Vagina (tissue), 2 donors: ENCODE measurements at regions not wholly inside any gene's neighbourhood (a gene's known extent, or its start where the extent isn't known, plus 50 kb on each side); places are given as distances from the start of the nearest gene placed in this dataset.

Source experiments
- DNase-seq, 2 donors: peaks; one replicate each; pipeline ENCODE4 v3.0.0-alpha.2; 2017; ENCODE audit errors: extremely low spot score in 2 of 2
- H3K27ac ChIP-seq: fragments of 200-600 bp; sonication (generic); one replicate; pipeline ENCODE4 v1.5.1; 2019
- H3K27me3 ChIP-seq: fragments of 200-600 bp; sonication (generic); one replicate; pipeline ENCODE4 v1.5.1; 2019
- H3K36me3 ChIP-seq, 2 donors: fragments of 200-600 bp; sonication (generic); one replicate each; pipeline ENCODE4 v1.5.1; 2017 to 2019
- H3K4me1 ChIP-seq: fragments of 200-600 bp; sonication (generic); one replicate; pipeline ENCODE4 v1.5.1; 2019
- H3K4me3 ChIP-seq, 2 donors: fragments of 200-600 bp; sonication (generic); 1 replicate in 1 of 2; 2 replicates in 1 of 2; pipeline ENCODE4 v1.5.1; 2016 to 2019
- H3K9me3 ChIP-seq: fragments of 200-600 bp; sonication (generic); one replicate; pipeline ENCODE4 v1.5.1; 2019
- POLR2A ChIP-seq, 2 donors: fragments of 450-650 bp; IDR thresholded peaks; one replicate each; pipeline ENCODE4 v1.6.1; 2017; ENCODE audit warnings: antibody characterized with exemption in 2 of 2, mild to moderate bottlenecking in 2 of 2, moderate library complexity in 2 of 2
- POLR2AphosphoS5 ChIP-seq, 2 donors: sonication (generic); formaldehyde crosslinking; IDR thresholded peaks; one replicate each; pipeline ENCODE4 v1.9.0; 2017; ENCODE audit warnings: antibody characterized with exemption in 2 of 2, mild to moderate bottlenecking in 2 of 2, low read depth in 1 of 2; ENCODE audit not compliant: insufficient read depth in 1 of 2
- intact Hi-C: fragments of 100-400 bp; cut with DNase I; formaldehyde crosslinking; loops from one replicate; pipeline ENCODE4 v1.15.1; 2023
- TF ChIP-seq, protein P1 (sequence below), 3 experiments: fragments of 450-650 bp in 2 of 3; fragments of 200-600 bp in 1 of 3; sonication (generic) in 1 of 3; IDR thresholded peaks; one replicate each; pipeline ENCODE4 v1.5.1; 2017 to 2019; ENCODE audit warnings: antibody characterized with exemption in 3 of 3, mild to moderate bottlenecking in 2 of 3, moderate library complexity in 2 of 3

DNA sequence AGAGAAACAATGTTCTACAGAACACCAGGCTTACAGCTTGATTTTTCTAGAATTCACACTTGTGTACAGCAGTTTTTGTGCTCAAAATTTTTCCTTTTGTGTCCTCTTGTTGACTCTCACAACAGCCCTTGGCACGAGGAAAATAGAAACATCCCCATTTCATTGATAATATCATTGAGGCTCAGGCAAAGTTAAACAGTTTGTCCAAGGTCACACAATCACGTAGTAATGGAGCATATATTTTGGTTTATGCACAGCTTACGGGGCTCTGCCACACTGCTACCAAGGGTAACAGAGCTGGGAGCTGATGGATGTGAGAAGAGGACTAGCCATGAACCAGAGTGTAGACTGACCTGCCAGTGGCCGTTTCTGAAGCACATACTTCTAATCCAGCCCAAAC, 292.0 kb downstream of the FZD1 start:
- H3K4me1 ChIP-seq: peaks cover 5% of the 10 kb centered on the region
- no peaks in the 10 kb centered on the region for H3K27me3 ChIP-seq
- no peaks in the 10 kb centered on the region for H3K9me3 ChIP-seq
- H3K4me3 ChIP-seq: no peak overlapping the region
- DNase-seq: no peak
- H3K36me3 ChIP-seq: no peaks in the 10 kb centered on the region
- TF ChIP-seq POLR2A (IDR thresholded peaks at IDR 0.05): no peak
- TF ChIP-seq, protein P1, sequence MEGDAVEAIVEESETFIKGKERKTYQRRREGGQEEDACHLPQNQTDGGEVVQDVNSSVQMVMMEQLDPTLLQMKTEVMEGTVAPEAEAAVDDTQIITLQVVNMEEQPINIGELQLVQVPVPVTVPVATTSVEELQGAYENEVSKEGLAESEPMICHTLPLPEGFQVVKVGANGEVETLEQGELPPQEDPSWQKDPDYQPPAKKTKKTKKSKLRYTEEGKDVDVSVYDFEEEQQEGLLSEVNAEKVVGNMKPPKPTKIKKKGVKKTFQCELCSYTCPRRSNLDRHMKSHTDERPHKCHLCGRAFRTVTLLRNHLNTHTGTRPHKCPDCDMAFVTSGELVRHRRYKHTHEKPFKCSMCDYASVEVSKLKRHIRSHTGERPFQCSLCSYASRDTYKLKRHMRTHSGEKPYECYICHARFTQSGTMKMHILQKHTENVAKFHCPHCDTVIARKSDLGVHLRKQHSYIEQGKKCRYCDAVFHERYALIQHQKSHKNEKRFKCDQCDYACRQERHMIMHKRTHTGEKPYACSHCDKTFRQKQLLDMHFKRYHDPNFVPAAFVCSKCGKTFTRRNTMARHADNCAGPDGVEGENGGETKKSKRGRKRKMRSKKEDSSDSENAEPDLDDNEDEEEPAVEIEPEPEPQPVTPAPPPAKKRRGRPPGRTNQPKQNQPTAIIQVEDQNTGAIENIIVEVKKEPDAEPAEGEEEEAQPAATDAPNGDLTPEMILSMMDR (IDR thresholded peaks at IDR 0.05): no peak
- TF ChIP-seq POLR2AphosphoS5 (IDR thresholded peaks at IDR 0.05; ENCODE audit: insufficient read depth in 1 of 2, low read depth in 1 of 2): no peak
- no peak overlapping the region for H3K27ac ChIP-seq
- intact Hi-C loops: no loop called here

DNA sequence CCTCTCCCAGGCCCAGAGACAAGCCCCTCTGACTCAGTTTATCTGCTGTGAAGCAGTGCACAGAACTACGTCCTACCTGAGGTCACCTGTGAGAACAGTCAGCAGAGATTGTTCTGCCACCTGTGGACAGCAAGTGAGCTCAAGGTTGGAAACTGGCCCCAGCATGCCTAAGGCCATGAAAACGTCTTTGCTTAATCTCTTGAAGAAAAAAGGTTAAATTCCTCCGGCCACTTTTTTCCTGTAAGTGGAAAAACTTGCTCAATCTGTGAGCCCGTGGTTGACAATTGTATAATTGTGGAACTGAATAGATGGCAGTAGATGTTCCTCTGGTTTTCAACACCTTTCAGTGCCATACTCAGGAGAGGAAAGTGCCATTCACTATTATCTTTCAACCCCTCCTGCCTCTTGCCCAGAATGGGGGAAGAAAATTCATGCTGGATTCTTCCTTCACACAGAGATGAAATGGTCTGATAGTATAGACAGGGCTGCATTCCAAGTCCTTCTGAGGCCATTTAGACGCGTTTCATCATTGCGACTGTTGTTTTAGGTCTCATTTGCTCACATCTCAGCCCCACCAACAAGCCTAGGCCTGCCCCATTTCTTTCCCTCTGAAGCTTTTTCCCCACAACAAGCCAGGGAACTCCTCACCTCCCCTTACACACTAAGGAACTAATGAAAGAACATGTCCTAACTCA, 292.9 kb downstream of the FZD1 start:
- Histone ChIP-seq H3K36me3 (no peaks in the 10 kb centered on the region), H3K27ac (no peak overlapping the region), H3K4me3 (no peak overlapping the region), H3K4me1 (peaks cover 3% of the 10 kb centered on the region), H3K9me3 (no peaks in the 10 kb centered on the region), H3K27me3 (no peaks in the 10 kb centered on the region)
- intact Hi-C loops: no loop called here
- no peak for DNase-seq
- TF ChIP-seq POLR2AphosphoS5 (IDR thresholded peaks at IDR 0.05; ENCODE audit: insufficient read depth in 1 of 2, low read depth in 1 of 2) (no peak), POLR2A (IDR thresholded peaks at IDR 0.05) (no peak)
- TF ChIP-seq, protein P1 (IDR thresholded peaks at IDR 0.05): no peak

DNA sequence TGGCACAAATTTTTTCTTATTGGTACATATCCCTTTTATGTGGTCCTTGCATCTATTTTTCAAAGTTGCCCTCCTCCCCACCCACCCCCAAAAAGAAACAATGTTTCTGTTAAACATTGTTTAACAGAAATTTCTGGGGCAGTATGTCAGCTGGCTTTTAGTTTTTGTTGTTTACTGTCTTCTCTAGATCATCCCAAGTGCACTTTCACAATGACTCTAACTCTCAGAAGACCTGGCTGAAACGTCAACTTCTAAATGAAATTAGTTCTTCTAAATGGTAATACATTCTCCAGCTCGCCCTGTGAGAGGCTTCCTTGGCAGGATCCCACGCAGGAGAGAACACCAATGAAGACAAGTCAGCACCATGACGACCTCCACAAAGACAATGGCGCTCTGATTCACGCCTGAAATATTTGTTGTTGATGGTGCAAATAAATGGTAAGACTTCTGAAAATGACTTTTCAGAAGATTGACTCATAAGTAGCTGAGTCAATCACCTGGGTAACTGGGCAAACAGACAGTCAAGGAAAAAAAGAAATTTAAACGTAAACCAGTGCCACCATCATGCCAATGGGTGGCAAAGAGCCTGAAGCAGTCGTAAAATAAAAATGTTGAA, 293.7 kb downstream of the FZD1 start:
- Histone ChIP-seq H3K27ac (no peak overlapping the region), H3K9me3 (no peaks in the 10 kb centered on the region), H3K36me3 (no peaks in the 10 kb centered on the region), H3K27me3 (no peaks in the 10 kb centered on the region), H3K4me3 (no peak overlapping the region), H3K4me1 (no peaks in the 10 kb centered on the region)
- intact Hi-C loops: no loop called here
- TF ChIP-seq, protein P1 (IDR thresholded peaks at IDR 0.05): no peak
- TF ChIP-seq POLR2AphosphoS5 (IDR thresholded peaks at IDR 0.05; ENCODE audit: insufficient read depth in 1 of 2, low read depth in 1 of 2): peak in 1 of 2 donors; percentile 26
- DNase-seq: no peak

DNA sequence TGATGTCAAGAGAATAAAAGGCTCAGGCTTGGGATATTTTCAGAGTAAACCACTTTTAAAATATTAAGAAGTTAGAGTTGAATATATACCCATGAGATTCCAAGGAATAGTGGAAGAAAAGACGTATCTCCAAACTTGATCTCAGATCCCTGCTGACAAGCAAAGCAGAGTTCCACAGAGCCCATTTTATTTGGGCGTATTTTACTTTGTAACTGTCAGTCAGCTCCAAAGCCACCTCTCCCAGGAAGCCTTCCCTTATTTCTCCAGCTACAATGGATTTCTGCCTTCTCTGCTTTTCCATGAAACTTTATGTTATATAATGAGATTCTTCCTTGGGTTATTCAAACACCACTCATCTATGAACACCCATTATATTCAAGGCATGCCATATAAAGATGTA, 295.7 kb downstream of the FZD1 start:
- TF ChIP-seq POLR2A (IDR thresholded peaks at IDR 0.05) (no peak), POLR2AphosphoS5 (IDR thresholded peaks at IDR 0.05; ENCODE audit: insufficient read depth in 1 of 2, low read depth in 1 of 2) (no peak)
- TF ChIP-seq, protein P1 (IDR thresholded peaks at IDR 0.05): no peak
- Histone ChIP-seq H3K4me3 (no peak overlapping the region), H3K4me1 (no peaks in the 10 kb centered on the region), H3K36me3 (no peaks in the 10 kb centered on the region), H3K27me3 (no peaks in the 10 kb centered on the region), H3K9me3 (no peaks in the 10 kb centered on the region), H3K27ac (no peak overlapping the region)
- DNase-seq: no peak
- intact Hi-C loops: no loop called here

DNA sequence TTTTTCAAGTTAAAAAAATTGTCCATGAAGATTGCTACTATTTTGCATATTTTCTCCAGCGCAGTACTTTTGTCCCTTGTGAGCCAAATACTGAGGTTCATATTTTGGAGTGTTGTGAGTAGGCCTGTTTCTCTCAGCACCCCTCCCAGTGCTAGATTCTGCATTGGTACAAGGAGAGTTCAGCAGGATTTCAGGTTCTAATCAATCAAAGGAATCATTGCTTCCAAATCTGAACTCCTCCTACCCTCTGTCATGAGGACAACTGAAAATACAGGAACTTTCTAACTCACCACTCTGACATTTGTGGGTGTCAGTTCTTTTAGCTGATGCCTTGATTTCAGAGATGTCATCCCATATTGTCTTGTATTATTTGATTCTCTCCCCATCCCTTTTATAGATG, 299.9 kb downstream of the FZD1 start:
- H3K9me3 ChIP-seq: no peaks in the 10 kb centered on the region

More for the DNA sequence above, 299.9 kb downstream of the FZD1 start:
- Histone ChIP-seq H3K27me3 (no peaks in the 10 kb centered on the region), H3K27ac (no peak overlapping the region), H3K4me3 (no peak overlapping the region), H3K36me3 (no peaks in the 10 kb centered on the region), H3K4me1 (no peaks in the 10 kb centered on the region)
- no peak for DNase-seq
- TF ChIP-seq POLR2AphosphoS5 (IDR thresholded peaks at IDR 0.05; ENCODE audit: insufficient read depth in 1 of 2, low read depth in 1 of 2) (no peak), POLR2A (IDR thresholded peaks at IDR 0.05) (no peak)
- TF ChIP-seq, protein P1 (IDR thresholded peaks at IDR 0.05): no peak
- intact Hi-C loops: no loop called here
